Mesothelial cell of epicardium (in vitro differentiated cells): ENCODE measurements at regions not wholly inside any gene's neighbourhood (a gene's known extent, or its start where the extent isn't known, plus 50 kb on each side); places are given as distances from the start of the nearest gene placed in this dataset.

Source experiments
- DNase-seq, 2 experiments: peaks; one replicate each; pipeline ENCODE4 v3.0.0; 2021; ENCODE audit warnings: low spot score in 2 of 2; ENCODE audit not compliant: unreplicated experiment in 2 of 2
- H3K27ac Mint-ChIP-seq: 2 replicates; pipeline ENCODE4 v1.8.0; 2021; ENCODE audit warnings: mixed read lengths
- H3K27me3 Mint-ChIP-seq: 2 replicates; pipeline ENCODE4 v1.8.0; 2021; ENCODE audit warnings: low read depth, mixed read lengths
- H3K36me3 Mint-ChIP-seq: 2 replicates; pipeline ENCODE4 v1.8.0; 2021; ENCODE audit warnings: mixed read lengths
- H3K4me1 Mint-ChIP-seq: 2 replicates; pipeline ENCODE4 v1.8.0; 2021; ENCODE audit warnings: mixed read lengths
- H3K4me3 Mint-ChIP-seq: 2 replicates; pipeline ENCODE4 v1.8.0; 2021; ENCODE audit warnings: mild to moderate bottlenecking, moderate library complexity, mixed read lengths
- H3K9me3 Mint-ChIP-seq: 2 replicates; pipeline ENCODE4 v1.8.0; 2021; ENCODE audit warnings: mixed read lengths
- CTCF ChIP-seq: fragments of 200-600 bp; sonication (generic); IDR thresholded peaks from one replicate; pipeline ENCODE4 v1.5.0; 2021; ENCODE audit warnings: antibody characterized with exemption; ENCODE audit not compliant: unreplicated experiment

- no peak for TF ChIP-seq CTCF
- no peak overlapping the region for H3K27ac Mint-ChIP-seq
- no peaks in the 10 kb centered on the region for H3K9me3 Mint-ChIP-seq
- H3K4me3 Mint-ChIP-seq = no peak overlapping the region
- DNase-seq = no peak
- no peaks in the 10 kb centered on the region for H3K36me3 Mint-ChIP-seq
- peaks cover 10% of the 10 kb centered on the region for H3K27me3 Mint-ChIP-seq
- peaks cover 4% of the 10 kb centered on the region for H3K4me1 Mint-ChIP-seq
These were observed 214.1 kb downstream of the USP6NL start for GRCh38 chr10:11397077-11397965.

GRCh38 chr10:11396311-11396955 lies 215.0 kb downstream of the USP6NL start:
- H3K27ac Mint-ChIP-seq = no peak overlapping the region
- DNase-seq = no peak
- no peaks in the 10 kb centered on the region for H3K9me3 Mint-ChIP-seq
- H3K4me3 Mint-ChIP-seq = no peak overlapping the region
- H3K27me3 Mint-ChIP-seq = peaks cover 10% of the 10 kb centered on the region
- no peaks in the 10 kb centered on the region for H3K36me3 Mint-ChIP-seq
- TF ChIP-seq CTCF = no peak
- peaks cover 4% of the 10 kb centered on the region for H3K4me1 Mint-ChIP-seq

- Mint-ChIP-seq H3K4me1 (peaks cover 4% of the 10 kb centered on the region), H3K27me3 (peaks cover 10% of the 10 kb centered on the region), H3K9me3 (no peaks in the 10 kb centered on the region), H3K27ac (no peak overlapping the region), H3K36me3 (no peaks in the 10 kb centered on the region), H3K4me3 (no peak overlapping the region)
- TF ChIP-seq CTCF = no peak
- no peak for DNase-seq
These were observed 215.7 kb downstream of the USP6NL start for GRCh38 chr10:11395581-11396310.

- no peaks in the 10 kb centered on the region for H3K36me3 Mint-ChIP-seq
- peaks cover 4% of the 10 kb centered on the region for H3K4me1 Mint-ChIP-seq
- no peak overlapping the region for H3K27ac Mint-ChIP-seq
- no peak overlapping the region for H3K4me3 Mint-ChIP-seq
- no peak for TF ChIP-seq CTCF
- H3K27me3 Mint-ChIP-seq = peaks cover 13% of the 10 kb centered on the region
- no peaks in the 10 kb centered on the region for H3K9me3 Mint-ChIP-seq
- DNase-seq = no peak
These were observed 216.3 kb downstream of the USP6NL start for GRCh38 chr10:11395161-11395560.

- Mint-ChIP-seq H3K36me3 (no peaks in the 10 kb centered on the region), H3K27me3 (peaks cover 13% of the 10 kb centered on the region), H3K27ac (peak overlapping the region; percentile 35), H3K9me3 (no peaks in the 10 kb centered on the region), H3K4me1 (peaks cover 4% of the 10 kb centered on the region), H3K4me3 (peak overlapping the region; percentile 4)
- DNase-seq = no peak
- no peak for TF ChIP-seq CTCF
These were observed 217.6 kb downstream of the USP6NL start for GRCh38 chr10:11393858-11394257.
